ENCODE measurements at regions not wholly inside any gene's neighbourhood (a gene's known extent, or its start where the extent isn't known, plus 50 kb on each side); places are given as distances from the start of the nearest gene placed in this dataset.

GRCh38 chr4:4961936-4962335, 57.3 kb downstream of the CYTL1 start:
- WGBS (ENCODE audit: low lambda C conversion rate), result 0% methylated on average over 1 of the region's 1 CpG
- TF ChIP-seq RFX5 (IDR thresholded peaks at IDR 0.05; ENCODE audit: low read depth, low read length) (no peak), ZFP1 (CRISPR knock-in tag; IDR thresholded peaks at IDR 0.05) (peak; percentile 62; the same call in 1 of the 2 replicates)
- H3K27ac ChIP-seq (ENCODE audit: extremely low read length, insufficient read depth, low read length), result no peak overlapping the region
- ATAC-seq (no peak), FAIRE-seq (no peak), DNase-seq (ENCODE audit: low spot score) (no peak)
- H3K36me3 ChIP-seq (replicated peaks in 1 of 2; ENCODE audit: control insufficient read depth in 1 of 2, insufficient read depth in 2 of 2, low read length in 2 of 2), result no peaks in the 10 kb centered on the region
- intact Hi-C loops (cut with micrococcal nuclease; ENCODE audit: unreplicated experiment) (no loop called here), in situ Hi-C loops (cut with HindIII; ENCODE audit: extremely low pct_ligation_motif_present, low pct_unique_long_range_greater_than_20kb) (no loop called here)
- peaks cover 0 to 1% of the 10 kb centered on the region in 2 experiments; a peak in 1 of 5 replicates for H3K27me3 ChIP-seq (ENCODE audit: control insufficient read depth in 1 of 2, insufficient read depth in 2 of 2, low read length in 2 of 2)
- no peak overlapping the region for H3K4me2 ChIP-seq (ENCODE audit: low read depth, low read length)
- ChIA-PET POLR2A (no interaction called here), CTCF (ENCODE audit: low intra/inter-chr PET ratio, low total read pairs) (no interaction called here)
- H2AFZ ChIP-seq (ENCODE audit: low read length), result no peak overlapping the region
- no TSS peak for BruUV-seq (replicated peaks)
- no peak overlapping the region for H3K9ac ChIP-seq (ENCODE audit: insufficient read depth, low read depth, low read length)
- no peaks in the 10 kb centered on the region for H3K79me2 ChIP-seq (ENCODE audit: insufficient read depth, low read length)
- no peaks in the 10 kb centered on the region for H3K4me1 ChIP-seq (ENCODE audit: insufficient read depth, low read length)
- no peaks in the 10 kb centered on the region for H4K20me1 ChIP-seq (ENCODE audit: insufficient read depth, low read length)
- peaks cover 34% of the 10 kb centered on the region for H3K9me3 ChIP-seq (ENCODE audit: low read length)
- H3K4me3 ChIP-seq (replicated peaks in 1 of 3; ENCODE audit: insufficient read depth in 1 of 3, low read depth in 2 of 3, low read length in 3 of 3), result no peak overlapping the region

GRCh38 chr4:4962928-4963327, 56.3 kb downstream of the CYTL1 start:
- FAIRE-seq, result no peak
- intact Hi-C loops (cut with micrococcal nuclease; ENCODE audit: unreplicated experiment), result no loop called here
- Histone ChIP-seq H4K20me1 (ENCODE audit: insufficient read depth, low read length) (no peaks in the 10 kb centered on the region), H3K79me2 (ENCODE audit: insufficient read depth, low read length) (no peaks in the 10 kb centered on the region), H3K9me3 (ENCODE audit: low read length) (peaks cover 34% of the 10 kb centered on the region), H3K4me2 (ENCODE audit: low read depth, low read length) (no peak overlapping the region), H3K27ac (ENCODE audit: extremely low read length, insufficient read depth, low read length) (no peak overlapping the region), H3K27me3 (ENCODE audit: control insufficient read depth in 1 of 2, insufficient read depth in 2 of 2, low read length in 2 of 2) (peaks cover 0 to 1% of the 10 kb centered on the region in 2 experiments; a peak in 1 of 5 replicates), H2AFZ (ENCODE audit: low read length) (no peak overlapping the region), H3K9ac (ENCODE audit: insufficient read depth, low read depth, low read length) (no peak overlapping the region), H3K4me3 (replicated peaks in 1 of 3; ENCODE audit: insufficient read depth in 1 of 3, low read depth in 2 of 3, low read length in 3 of 3) (no peak overlapping the region), H3K36me3 (replicated peaks in 1 of 2; ENCODE audit: control insufficient read depth in 1 of 2, insufficient read depth in 2 of 2, low read length in 2 of 2) (no peaks in the 10 kb centered on the region), H3K4me1 (ENCODE audit: insufficient read depth, low read length) (no peaks in the 10 kb centered on the region)
- in situ Hi-C loops (cut with HindIII; ENCODE audit: extremely low pct_ligation_motif_present, low pct_unique_long_range_greater_than_20kb), result no loop called here
- TF ChIP-seq ZBTB42 (CRISPR knock-in tag; IDR thresholded peaks at IDR 0.05), result no peak
- TF ChIP-seq NR2F6 (IDR thresholded peaks at IDR 0.05), result no peak
- TF ChIP-seq NR2F6 (CRISPR knock-in tag; IDR thresholded peaks at IDR 0.05), result no peak
- TF ChIP-seq STAT6 (CRISPR knock-in tag; IDR thresholded peaks at IDR 0.05; ENCODE audit: borderline replicate concordance), result no peak
- TF ChIP-seq DMTF1 (CRISPR knock-in tag; IDR thresholded peaks at IDR 0.05), result no peak
- no peak for TF ChIP-seq CEBPG (CRISPR knock-in tag; IDR thresholded peaks at IDR 0.05)
- no peak for TF ChIP-seq ZNF121 (CRISPR knock-in tag; IDR thresholded peaks at IDR 0.05)
- ChIA-PET POLR2A (no interaction called here), CTCF (ENCODE audit: low intra/inter-chr PET ratio, low total read pairs) (no interaction called here)
- no peak for DNase-seq (ENCODE audit: low spot score)
- no TSS peak for BruUV-seq (replicated peaks)
- WGBS (ENCODE audit: low lambda C conversion rate), result 3% methylated on average over 1 of the region's 1 CpG
- ATAC-seq, result no peak
